HFFc6 (cell line): ENCODE measurements at regions not wholly inside any gene's neighbourhood (a gene's known extent, or its start where the extent isn't known, plus 50 kb on each side); places are given as distances from the start of the nearest gene placed in this dataset.

Source experiments
- DNase-seq: peaks from one replicate; pipeline ENCODE4 v3.0.0-alpha.2; 2018
- H3K27ac Mint-ChIP-seq: 2 replicates; pipeline ENCODE4 v1.8.0; 2020; ENCODE audit warnings: mild to moderate bottlenecking, mixed read lengths
- H3K27me3 Mint-ChIP-seq: 2 replicates; pipeline ENCODE4 v1.8.0; 2021; ENCODE audit warnings: mild to moderate bottlenecking, moderate library complexity, mixed read lengths; ENCODE audit not compliant: insufficient read depth
- H3K36me3 Mint-ChIP-seq: 2 replicates; pipeline ENCODE4 v1.8.0; 2021; ENCODE audit warnings: low read depth, mixed read lengths
- H3K4me1 Mint-ChIP-seq: 2 replicates; pipeline ENCODE4 v1.8.0; 2020; ENCODE audit warnings: low read depth, mixed read lengths
- H3K4me3 Mint-ChIP-seq: 2 replicates; pipeline ENCODE4 v1.8.0; 2020; ENCODE audit warnings: mild to moderate bottlenecking, moderate library complexity, mixed read lengths
- H3K9me3 Mint-ChIP-seq: 2 replicates; pipeline ENCODE4 v1.8.0; 2020; ENCODE audit warnings: mild to moderate bottlenecking, mixed read lengths
- CTCF ChIP-seq: fragments of 200-600 bp; sonication (generic); IDR thresholded peaks from 2 replicates; pipeline ENCODE4 v1.5.0; 2021; ENCODE audit warnings: antibody characterized with exemption, mild to moderate bottlenecking

GRCh38 chr7:138259675-138260074 is 183.4 kb downstream of the AKR1D1 start:
- no peak for TF ChIP-seq CTCF
- no peak for DNase-seq
- H3K36me3 Mint-ChIP-seq = no peaks in the 10 kb centered on the region
- no peaks in the 10 kb centered on the region for H3K27me3 Mint-ChIP-seq
- H3K27ac Mint-ChIP-seq = no peak overlapping the region
- peaks cover 10% of the 10 kb centered on the region; the same call in 1 of the 2 replicates for H3K4me1 Mint-ChIP-seq
- H3K9me3 Mint-ChIP-seq = peaks cover 11% of the 10 kb centered on the region; the same call in 1 of the 2 replicates
- no peak overlapping the region for H3K4me3 Mint-ChIP-seq

- Mint-ChIP-seq H3K4me1 (no peaks in the 10 kb centered on the region), H3K36me3 (0 out of 2 replicates have a peak, but pooled peaks cover 5% of the 10 kb centered on the region), H3K9me3 (peaks cover 9% of the 10 kb centered on the region; the same call in 1 of the 2 replicates), H3K27ac (no peak overlapping the region), H3K27me3 (peaks cover 2% of the 10 kb centered on the region), H3K4me3 (no peak overlapping the region)
- no peak for TF ChIP-seq CTCF
- no peak for DNase-seq
Measured at GRCh38 chr7:138267934-138268333, 191.7 kb downstream of the AKR1D1 start.

GRCh38 chr7:138276891-138277290 is 183.2 kb upstream of the TRIM24 start:
- no peak for TF ChIP-seq CTCF
- H3K4me1 Mint-ChIP-seq = no peaks in the 10 kb centered on the region
- H3K9me3 Mint-ChIP-seq = no peaks in the 10 kb centered on the region
- H3K36me3 Mint-ChIP-seq = no peaks in the 10 kb centered on the region
- no peak overlapping the region for H3K27ac Mint-ChIP-seq
- H3K4me3 Mint-ChIP-seq = no peak overlapping the region
- no peaks in the 10 kb centered on the region; the same call in 1 of the 2 replicates for H3K27me3 Mint-ChIP-seq
- DNase-seq = no peak

- Mint-ChIP-seq H3K27ac (no peak overlapping the region), H3K36me3 (no peaks in the 10 kb centered on the region), H3K9me3 (no peaks in the 10 kb centered on the region), H3K4me3 (no peak overlapping the region), H3K4me1 (no peaks in the 10 kb centered on the region), H3K27me3 (no peaks in the 10 kb centered on the region; the same call in 1 of the 2 replicates)
- DNase-seq = no peak
- TF ChIP-seq CTCF = no peak
Measured at GRCh38 chr7:138278601-138279000, 181.5 kb upstream of the TRIM24 start.

- no peak overlapping the region for H3K27ac Mint-ChIP-seq
- H3K27me3 Mint-ChIP-seq = no peaks in the 10 kb centered on the region; the same call in 1 of the 2 replicates
- no peaks in the 10 kb centered on the region for H3K9me3 Mint-ChIP-seq
- H3K36me3 Mint-ChIP-seq = no peaks in the 10 kb centered on the region
- no peak for TF ChIP-seq CTCF
- H3K4me3 Mint-ChIP-seq = no peak overlapping the region
- H3K4me1 Mint-ChIP-seq = no peaks in the 10 kb centered on the region
- DNase-seq = no peak
Measured at GRCh38 chr7:138282997-138283396, 177.1 kb upstream of the TRIM24 start.

GRCh38 chr7:138285129-138285528 is 174.9 kb upstream of the TRIM24 start:
- Mint-ChIP-seq H3K36me3 (no peaks in the 10 kb centered on the region), H3K27ac (no peak overlapping the region), H3K27me3 (no peaks in the 10 kb centered on the region; the same call in 1 of the 2 replicates), H3K4me3 (no peak overlapping the region), H3K4me1 (no peaks in the 10 kb centered on the region), H3K9me3 (peaks cover 17% of the 10 kb centered on the region)
- TF ChIP-seq CTCF = no peak
- DNase-seq = no peak
